ENCODE measurements at regions not wholly inside any gene's neighbourhood (a gene's known extent, or its start where the extent isn't known, plus 50 kb on each side); places are given as distances from the start of the nearest gene placed in this dataset.

DNA sequence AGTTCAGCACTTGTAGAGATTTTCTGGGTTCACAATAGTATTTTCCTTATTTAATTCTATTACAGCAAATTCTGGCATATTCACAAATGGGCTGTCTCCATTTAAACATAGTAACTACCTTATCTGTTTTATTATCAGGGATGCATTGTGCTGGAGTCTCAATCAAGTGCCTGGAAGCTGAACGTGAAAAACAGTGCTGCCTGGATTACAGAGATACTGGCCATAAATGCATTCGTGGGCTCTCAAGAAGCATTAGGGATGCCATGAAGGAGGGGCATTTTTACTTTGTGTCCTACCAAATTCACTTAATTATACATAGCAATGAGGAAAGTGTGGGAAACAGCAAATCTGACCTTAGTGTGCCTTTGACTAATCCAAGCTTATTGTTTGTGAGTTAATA is 184.6 kb downstream of the ABCC12 start:
- DNase-seq (ENCODE audit: low read depth), result no peak

DNA sequence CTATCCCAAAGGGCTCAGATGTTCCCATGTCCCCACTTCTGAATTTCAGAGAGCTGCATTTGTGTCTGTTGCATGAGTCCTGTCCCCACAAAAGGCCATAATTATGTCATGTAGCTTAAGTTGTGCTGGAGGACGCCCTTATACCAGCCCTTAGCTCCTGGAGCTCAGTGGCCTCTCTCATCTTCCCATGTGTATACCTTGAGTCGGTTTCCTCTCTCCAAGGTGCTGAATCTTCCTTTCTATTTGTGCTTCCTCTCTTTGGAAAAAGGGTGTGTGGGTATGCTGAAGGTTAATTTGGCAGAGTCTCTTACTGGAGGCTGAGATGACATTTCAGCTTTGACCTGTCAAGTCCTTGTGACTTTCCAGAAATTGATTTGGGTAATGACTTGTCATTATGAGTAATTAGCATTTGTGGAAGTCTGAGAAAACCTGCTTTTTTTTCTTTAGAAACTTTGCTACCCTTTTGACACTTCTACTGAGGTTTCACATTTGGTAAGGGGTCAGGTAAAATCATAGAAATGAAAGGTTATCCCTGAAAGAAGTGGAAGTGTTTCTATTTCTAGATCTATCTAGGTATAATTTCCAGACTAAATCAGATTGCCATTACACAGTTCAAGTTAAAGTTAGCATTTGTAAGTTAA is 185.4 kb downstream of the ABCC12 start:
- peak; percentile 30 for DNase-seq (ENCODE audit: low read depth)

DNA sequence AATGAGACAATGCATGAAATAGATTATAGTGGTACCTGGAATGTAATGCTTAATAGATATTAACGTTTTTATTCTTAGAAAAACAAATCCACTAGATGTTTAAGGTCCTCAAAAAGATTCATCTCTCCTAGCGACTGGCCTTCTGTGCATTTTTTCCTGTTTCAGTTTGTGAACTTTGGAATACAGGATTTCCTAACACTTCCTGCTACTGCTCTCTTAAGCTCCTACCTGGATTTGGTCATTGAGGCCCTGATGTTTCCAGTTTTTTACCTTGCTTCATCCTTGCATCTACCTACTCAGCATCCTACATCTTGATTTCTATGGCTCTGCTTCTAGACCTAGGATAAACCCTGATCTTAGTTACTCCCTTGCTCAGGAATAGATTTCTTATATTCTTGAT is 188.4 kb downstream of the ABCC12 start:
- DNase-seq (ENCODE audit: low read depth), result no peak

DNA sequence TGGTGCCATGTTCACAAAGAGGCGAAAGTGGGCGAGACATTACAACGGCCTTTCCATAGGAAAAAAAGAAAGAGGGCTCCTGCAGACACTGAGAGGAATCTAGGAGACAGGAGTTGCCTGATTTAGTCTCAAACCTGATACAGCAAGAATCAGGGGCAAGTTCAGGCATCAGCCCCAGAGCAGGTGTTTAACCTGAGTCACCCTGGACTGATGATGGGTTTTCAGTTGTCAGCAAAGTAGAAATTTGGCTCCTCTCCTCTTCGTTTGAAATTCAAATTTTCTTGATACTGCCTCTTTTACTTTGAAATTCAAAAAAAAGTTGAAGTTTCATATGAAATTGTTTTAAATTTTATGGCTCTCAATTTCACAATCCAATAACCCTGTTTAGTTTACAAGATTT is 189.5 kb downstream of the ABCC12 start:
- DNase-seq (ENCODE audit: low read depth), result no peak

DNA sequence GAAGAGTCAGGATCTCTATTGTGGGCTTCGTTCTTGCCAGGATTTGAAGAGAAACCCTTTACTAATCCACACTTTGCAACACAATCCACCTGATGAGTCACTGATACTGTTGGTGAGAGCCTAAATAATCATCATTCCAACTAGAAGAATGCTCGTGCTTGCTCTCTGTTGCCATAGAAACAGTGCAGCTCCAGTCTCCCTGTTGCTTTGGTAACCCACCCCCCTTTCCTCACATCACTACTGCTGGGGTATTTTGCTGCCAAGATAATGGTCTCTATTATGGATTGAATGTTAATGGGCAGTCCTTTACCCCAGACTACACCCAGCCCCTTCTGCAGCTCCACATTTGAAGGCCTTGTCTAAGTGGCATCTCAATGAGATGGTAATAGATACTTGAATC is 190.4 kb downstream of the ABCC12 start:
- DNase-seq (ENCODE audit: low read depth), result peak; percentile 12

DNA sequence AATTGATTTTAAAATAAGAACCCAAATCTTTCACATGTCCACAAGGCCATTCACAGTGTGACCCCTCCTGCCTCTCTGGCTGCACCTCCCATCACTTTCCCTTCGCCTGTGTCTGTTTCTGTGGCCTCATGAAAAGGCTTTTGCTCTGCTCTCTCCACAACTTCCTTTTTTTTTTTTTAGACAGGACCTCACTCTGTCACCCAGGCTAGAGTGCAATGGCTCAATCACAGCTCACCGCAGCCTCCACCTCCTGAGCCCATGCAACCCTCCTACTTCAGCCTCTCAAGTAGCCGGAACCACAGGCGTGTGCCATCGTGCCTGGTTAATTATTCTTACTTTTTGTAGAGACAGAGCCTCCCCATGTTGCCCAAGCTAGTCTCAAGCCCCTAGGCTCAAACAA is 197.1 kb downstream of the ABCC12 start:
- no peak for DNase-seq (ENCODE audit: low read depth)

DNA sequence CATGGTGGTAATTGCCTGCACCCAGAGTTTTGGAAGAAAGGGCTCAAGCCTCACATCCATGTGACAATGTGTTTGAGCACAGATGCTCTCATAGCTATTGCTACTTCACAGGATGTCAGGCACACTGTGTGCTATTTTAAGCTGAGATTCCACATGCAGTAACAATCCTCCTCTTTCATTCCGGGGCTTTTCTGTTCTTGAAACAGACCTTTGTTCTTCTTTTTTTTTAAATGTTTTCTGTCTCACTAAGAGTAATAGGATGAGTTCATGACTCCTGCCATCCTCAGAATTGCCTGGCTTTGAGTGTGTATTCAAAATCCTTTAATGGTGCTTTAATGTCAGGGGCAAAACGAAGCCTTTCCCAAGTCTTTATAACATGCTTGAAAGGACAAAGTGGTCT is 198.9 kb downstream of the ABCC12 start:
- no peak for DNase-seq (ENCODE audit: low read depth)

DNA sequence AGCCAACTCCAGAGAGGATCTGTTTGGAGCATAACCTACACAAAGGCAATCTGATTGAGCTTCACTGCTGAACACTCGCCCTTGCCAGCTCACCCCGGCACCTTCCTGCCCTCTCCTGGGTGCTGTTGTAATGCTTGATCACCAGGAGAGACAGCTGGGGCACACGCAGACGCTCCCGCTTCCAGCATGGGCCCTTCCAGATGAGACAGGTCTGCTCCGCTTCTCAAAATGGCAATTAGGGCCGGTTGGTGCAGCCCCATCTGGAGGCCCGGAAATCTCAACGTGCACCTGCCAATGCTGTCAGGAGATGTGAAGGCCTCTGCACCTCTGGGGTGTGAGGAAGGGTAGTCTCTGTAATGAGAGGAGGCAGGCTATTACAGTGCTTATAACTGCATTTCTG is 206.1 kb downstream of the ABCC12 start:
- no peak for DNase-seq (ENCODE audit: low read depth)

DNA sequence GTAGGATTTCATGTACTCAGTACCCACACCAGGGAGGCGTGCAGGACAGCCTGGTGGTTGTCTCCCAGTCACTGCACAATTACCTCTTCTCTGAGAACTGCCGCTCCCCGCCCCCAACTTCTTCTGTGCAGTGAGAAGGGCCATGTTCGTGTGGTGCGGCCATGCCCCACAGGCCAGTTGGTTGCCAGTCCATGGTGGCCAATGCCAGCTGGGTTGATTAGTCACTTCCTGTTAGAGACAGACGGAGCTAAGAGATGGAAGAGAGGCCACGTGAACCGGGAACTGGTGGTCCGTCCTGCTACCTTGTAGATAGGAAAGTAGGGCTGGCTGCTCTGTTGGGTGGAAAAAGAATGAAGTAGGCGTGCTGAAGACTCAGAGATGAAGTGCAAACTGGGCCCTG is 206.5 kb downstream of the ABCC12 start:
- peak; percentile 13 for DNase-seq (ENCODE audit: low read depth)

DNA sequence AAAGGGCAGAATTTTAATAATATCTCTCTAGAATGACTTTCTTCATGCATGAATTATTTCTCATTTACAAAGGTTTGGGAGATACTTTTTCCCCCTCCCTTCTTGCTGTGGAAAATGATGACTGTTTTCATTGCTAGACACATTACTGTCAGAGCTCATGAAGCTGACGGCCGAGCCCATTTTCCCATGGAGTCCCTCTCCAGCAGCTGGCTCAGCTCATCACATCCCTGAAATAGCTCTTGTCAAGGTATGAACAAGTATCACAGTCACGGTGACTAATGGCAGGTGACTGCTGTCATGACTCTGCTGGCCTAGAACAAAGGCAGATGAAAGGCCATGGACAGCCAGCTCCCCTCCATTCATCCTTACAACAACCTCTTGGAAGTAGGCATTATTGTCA is 208.1 kb downstream of the ABCC12 start:
- no peak for DNase-seq (ENCODE audit: low read depth)

DNA sequence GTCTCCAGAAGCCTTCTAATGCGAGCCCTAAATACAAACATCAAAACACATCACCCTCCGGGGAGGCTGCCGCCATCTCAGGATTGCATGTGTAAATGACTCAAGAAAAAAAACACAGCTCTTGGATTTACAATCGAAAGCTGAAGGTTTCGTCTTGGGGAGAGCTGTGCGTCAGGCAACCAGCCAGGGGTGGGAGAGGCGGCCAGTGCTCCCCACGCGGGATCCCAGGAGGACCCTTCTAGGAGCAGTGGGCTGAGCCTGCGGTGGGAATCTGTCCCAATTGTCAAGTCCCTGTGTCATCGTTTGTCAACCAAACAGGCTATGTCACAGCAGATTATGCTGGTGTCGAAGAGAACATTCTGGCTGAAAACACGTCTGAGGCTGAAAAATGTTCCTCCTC is 209.7 kb downstream of the ABCC12 start:
- no peak for DNase-seq (ENCODE audit: low read depth)

DNA sequence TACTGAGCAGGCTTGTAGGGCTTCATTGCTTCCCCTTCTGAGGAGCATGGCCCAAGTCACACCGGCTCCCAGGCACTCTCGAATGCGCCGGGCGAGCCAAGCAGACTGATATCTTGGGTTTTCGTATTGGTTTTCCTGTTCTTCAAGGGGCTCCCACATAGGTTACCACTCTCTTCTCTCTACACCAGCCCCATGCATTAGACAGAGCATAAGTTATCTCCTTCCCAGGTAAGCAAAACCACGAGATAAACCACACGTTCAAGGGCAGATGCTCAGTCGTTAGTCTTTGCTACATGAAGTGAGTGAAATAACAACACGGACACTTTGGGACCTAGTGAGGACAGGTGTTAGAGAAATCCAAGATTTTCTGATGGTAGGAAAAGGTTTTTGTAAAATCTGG is 211.2 kb downstream of the ABCC12 start:
- DNase-seq (ENCODE audit: low read depth), result no peak

DNA sequence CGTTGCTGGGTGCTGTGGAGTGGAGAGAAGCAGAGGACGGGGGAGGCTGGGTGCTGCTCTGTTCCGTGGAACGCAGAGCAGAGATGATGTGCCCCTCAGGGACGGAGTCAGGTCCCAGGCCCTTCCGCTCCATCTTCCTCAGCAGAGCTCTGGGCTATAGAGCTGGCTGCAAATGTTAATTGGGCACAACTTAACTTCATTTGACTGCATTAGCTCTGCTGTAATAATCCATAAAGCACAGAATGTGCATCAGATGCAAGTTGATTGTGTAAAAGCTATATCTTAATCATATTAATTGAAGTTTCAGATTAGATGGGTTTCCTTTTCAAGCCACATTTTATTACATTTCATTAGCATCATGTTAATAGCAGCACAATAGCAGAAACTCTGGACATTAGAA is 212.6 kb downstream of the ABCC12 start:
- no peak for DNase-seq (ENCODE audit: low read depth)

DNA sequence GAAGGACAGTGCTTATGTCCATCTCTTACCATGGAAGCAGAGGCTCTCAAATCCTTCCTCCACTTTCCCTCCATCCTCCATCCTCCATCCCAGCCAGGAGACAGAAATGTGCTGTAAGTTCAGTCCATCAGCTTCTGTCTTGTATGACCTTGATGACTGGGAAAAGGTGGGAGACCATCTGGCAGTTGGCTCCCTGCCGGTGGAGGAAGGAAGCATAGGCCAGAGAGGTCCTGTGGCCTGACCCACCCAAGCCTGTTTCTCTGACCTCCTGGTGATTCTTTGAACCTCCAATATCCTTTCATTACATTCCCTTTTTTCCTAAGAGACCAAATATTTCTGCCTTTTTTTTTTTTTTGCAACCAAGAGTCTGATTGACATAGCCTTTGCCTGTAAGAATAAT is 215.3 kb downstream of the ABCC12 start:
- no peak for DNase-seq (ENCODE audit: low read depth)

DNA sequence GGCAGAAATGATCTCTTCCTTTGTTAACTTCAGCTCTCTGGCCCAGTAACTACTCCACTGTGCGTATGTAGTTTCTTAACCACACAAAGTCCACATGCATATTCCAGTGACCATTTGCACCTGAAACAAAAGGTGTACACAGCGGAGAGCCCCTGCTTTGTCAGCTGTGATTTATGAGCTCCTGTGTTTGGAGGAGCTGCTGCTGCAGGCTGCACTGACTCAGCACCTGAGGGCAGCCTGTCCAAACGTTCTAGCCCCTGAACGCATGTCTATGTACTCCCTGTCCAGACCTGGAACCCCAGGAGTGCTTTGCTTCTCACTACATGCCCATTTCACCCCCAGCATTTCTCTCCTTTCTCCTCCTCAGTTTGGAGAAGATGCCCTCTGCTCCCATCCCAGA is 216.1 kb downstream of the ABCC12 start:
- DNase-seq (ENCODE audit: low read depth), result no peak

DNA sequence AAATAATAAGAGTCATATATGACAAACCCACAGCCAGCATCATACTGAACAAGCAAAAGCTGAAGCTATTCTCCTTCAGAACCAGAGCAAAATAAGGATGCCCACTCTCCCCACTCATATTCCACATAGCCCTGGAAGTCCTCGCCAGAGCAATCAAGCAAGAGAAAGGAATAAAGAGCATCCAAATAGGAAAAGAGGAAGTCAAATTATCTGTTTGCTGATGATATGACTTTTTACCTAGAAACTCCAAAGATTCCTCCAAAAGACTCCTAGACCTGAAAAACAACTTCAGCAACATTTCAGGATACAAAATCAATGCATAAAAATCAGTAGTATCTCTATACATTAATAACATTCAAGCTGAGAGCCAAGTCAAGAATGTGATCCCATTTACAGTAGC is 217.5 kb downstream of the ABCC12 start:
- DNase-seq (ENCODE audit: low read depth), result no peak

DNA sequence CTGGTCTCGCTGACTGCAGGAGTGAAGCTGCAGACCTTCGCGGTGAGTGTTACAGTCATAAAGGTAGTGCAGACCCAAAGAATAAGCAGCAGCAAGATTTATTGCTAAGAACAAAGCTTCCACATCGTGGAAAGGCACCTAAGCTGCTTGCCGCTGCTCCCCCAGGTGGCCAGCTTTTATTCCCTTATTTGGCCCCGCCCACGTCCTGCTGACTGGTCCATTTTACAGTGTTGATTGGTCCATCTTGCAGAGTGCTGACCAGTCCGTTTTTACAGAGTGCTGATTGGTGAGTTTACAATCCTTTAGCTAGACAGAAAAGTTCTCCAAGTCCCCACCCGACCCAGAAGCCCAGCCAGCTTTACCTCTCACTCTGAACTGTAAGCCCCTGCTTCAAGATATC is 227.8 kb downstream of the ABCC12 start:
- DNase-seq (ENCODE audit: low read depth), result peak; percentile 11

DNA sequence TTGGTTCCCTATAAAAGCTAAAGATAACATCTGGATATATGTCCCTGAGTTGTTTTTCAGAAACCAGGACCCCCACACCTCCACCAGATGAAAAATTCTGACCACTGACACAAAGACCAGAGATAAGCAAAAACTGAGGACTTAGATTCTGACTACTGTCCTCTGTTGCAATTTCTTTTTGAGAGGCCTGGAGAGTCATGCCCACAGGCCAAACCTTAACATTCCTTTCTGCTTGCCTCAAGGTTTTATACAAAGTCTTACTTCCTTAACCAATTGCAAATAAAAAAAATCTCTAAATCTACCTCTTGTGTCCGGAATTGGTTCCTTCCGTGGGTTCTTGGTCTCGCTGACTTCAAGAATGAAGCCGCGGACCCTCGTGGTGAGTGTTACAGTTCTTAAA is 228.5 kb downstream of the ABCC12 start:
- DNase-seq (ENCODE audit: low read depth), result no peak

DNA sequence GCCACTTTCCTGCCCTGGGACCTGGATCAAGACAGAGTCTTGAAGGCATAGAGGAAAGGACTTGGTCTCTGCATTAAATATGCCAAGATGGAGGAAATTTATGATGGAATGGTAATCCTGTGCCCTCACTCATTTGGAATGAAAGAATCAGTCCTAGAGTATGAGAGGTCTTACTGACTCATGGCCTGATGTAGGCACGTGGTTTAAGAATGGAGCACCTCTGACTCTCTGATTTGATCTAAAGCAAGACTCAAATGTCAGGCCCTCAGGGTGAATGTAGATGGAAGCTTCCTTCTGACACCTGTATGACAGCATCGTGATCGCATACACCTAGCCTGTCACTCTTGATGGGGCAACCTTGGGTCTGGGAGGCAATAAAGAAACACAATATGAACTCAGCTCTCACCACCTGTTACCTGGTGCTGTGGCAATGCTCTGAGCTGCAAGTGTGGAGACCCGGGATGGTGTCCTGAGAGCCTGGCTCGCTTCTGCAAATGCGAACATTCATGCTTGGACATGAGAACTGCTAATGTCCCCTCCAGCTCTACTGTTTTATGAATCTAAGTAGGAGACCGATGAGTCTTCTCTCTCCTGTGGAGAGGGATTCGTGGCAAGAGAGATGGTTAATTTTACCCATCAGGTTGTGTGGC is 229.9 kb downstream of the ABCC12 start:
- DNase-seq (ENCODE audit: low read depth), result no peak

DNA sequence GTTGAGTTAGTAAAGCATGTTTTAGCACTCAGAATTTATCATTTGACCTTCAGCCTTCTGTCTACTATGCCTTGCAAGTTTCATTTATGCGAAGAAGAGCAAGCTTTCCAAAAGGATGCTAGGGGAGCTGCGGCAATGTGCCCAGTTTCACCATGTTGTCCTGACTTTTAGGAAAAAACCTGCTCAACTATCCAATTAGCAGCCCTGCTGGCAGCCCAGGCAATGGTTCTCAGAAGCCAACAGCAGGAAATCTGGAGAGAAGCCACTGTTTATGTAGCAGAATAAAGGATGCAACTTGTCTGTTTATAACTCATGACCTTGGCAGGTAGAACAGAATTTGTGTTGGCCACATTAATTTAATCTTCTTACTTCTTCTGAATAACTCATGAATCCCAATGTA is 230.8 kb downstream of the ABCC12 start:
- DNase-seq (ENCODE audit: low read depth), result no peak

DNA sequence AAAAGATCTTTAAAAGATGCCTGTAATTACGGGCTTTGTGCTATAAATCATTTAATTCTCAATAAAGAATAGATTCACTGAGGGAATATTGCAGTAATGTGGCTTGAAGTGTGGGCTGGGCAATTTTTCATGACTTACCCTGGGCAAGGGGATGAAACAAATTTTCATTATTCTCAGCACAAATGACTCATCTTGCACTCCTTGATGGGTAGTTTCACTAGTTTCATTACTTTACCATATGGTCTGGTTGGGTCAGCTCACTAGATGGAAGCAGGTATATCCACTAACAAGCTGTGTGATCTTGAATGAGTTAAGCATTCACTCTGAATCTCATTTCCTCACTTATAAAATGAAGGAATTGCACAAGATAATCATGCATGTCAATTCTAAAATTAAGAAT is 234.3 kb downstream of the ABCC12 start:
- no peak for DNase-seq (ENCODE audit: low read depth)

DNA sequence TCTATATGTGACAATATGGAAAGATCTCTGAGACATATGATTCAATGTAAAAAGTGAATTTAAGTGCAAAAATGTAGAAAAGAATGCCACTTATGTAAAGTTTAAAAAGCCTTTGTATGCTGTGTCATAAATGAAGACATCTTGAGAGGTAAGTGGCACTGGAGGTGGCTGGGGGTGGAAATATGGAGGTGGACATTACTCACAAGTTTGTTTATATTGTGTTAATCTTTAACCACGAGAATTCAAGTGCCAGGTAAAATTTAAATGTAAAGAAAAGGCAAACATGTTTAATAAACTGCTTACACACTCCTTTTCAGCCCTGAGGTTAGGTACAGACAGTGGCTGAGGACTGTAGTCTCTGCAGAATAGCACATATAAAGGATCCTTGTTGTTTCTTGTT is 235.1 kb downstream of the ABCC12 start:
- DNase-seq (ENCODE audit: low read depth), result no peak

DNA sequence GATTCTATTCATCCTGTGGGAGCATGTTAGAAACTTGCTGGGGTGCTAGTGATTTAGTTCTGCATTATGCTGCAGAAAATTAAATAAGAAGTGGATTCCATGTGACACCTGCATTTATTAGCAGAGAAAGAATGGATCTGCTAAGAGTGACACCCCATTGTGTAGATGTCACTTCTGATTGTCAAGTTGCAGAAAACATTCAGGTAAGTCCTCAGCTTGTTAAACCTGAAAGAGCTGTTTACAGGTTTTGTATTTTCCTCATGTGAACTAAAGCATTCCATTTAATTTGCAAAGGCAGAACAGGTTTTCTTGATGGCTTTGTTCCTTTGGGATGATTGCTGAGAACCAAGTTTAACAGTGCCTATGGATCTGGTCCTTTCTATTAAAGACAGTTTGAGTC is 238.7 kb downstream of the ABCC12 start:
- no peak for DNase-seq (ENCODE audit: low read depth)

DNA sequence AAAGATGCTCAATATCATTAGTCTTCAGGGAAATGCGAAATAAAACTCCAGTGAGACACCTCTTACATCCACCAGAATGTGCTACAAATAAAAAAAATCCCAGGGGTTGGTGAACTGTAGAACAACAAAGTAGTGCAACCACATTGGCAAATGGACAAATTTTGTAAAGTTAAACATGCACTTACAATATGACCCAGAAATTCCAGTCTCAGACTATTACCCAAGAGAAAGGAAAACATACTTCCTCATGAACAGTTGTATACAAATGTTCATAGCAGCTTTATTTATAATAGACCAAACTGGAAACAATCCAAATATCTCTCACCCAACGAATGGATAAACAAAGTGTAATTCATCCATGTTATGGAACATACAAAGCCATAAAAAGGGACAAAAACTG is 239.5 kb downstream of the ABCC12 start:
- no peak for DNase-seq (ENCODE audit: low read depth)
